Neural cell (in vitro differentiated cells): ENCODE measurements at regions not wholly inside any gene's neighbourhood (a gene's known extent, or its start where the extent isn't known, plus 50 kb on each side); places are given as distances from the start of the nearest gene placed in this dataset.

ENCODE experiments used
- RAD21 ChIP-seq: fragments of 450-650 bp; conservative IDR thresholded peaks from 2 replicates; pipeline ENCODE4 v1.6.1; 2014; ENCODE audit warnings: antibody characterized with exemption, mild to moderate bottlenecking, moderate library complexity
- TF ChIP-seq, protein P1 (sequence below): fragments of 450-650 bp; IDR thresholded peaks from 2 replicates; pipeline ENCODE4 v1.5.1; 2014; ENCODE audit warnings: antibody characterized with exemption, mild to moderate bottlenecking, moderate library complexity; ENCODE audit not compliant: poor library complexity, severe bottlenecking

DNA sequence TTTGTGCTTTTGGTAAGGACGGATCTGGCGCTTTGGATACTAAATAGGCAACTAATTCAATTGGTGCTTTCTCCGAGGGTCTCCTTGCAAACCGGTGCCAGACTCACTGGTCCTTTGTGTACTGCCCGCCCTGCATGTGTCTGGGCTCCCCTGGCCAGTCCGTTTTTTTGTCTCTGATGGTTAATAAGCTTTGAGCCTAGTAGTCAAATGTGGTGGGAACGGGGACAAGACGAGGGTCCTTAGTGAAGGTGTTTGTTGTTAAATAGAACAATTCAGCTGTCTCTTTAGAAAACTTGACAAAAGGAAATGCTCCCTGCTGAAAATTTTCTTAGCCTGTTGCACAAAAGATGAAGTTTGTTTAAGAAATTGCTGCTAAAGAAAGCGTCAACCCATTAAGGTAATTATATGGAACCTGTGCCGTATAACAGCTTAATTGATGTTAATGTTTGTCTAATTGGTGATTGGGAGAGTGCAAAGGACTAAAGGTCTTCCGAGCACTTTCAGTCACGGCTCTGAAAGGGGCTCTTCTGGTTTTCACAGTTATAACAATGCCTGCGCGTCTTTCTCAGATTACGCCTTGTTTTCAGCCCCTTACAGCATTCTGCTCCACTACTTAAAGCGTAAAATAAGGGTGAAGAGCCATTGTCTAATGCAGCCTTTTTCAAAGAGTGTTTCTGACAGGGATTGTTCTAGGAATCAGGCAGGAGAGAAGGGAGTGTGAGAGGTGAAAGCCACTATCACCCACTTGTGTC lies 537.4 kb downstream of the PRKD1 start:
- TF ChIP-seq, protein P1, sequence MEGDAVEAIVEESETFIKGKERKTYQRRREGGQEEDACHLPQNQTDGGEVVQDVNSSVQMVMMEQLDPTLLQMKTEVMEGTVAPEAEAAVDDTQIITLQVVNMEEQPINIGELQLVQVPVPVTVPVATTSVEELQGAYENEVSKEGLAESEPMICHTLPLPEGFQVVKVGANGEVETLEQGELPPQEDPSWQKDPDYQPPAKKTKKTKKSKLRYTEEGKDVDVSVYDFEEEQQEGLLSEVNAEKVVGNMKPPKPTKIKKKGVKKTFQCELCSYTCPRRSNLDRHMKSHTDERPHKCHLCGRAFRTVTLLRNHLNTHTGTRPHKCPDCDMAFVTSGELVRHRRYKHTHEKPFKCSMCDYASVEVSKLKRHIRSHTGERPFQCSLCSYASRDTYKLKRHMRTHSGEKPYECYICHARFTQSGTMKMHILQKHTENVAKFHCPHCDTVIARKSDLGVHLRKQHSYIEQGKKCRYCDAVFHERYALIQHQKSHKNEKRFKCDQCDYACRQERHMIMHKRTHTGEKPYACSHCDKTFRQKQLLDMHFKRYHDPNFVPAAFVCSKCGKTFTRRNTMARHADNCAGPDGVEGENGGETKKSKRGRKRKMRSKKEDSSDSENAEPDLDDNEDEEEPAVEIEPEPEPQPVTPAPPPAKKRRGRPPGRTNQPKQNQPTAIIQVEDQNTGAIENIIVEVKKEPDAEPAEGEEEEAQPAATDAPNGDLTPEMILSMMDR, result no peak
- peak; percentile 30 for TF ChIP-seq RAD21
